H1 (cell line): ENCODE measurements at regions not wholly inside any gene's neighbourhood (a gene's known extent, or its start where the extent isn't known, plus 50 kb on each side); places are given as distances from the start of the nearest gene placed in this dataset.

ENCODE experiments used
- CTCF ChIA-PET: fragments of 300-600 bp; sonication (Branson Sonifier 250); formaldehyde crosslinking; loops from one replicate; lab custom pipeline; 2021; ENCODE audit not compliant: partially characterized antibody; lab: Charles Lee
- POLR2A ChIA-PET: fragments of 300-600 bp; sonication (Branson Sonifier 250); formaldehyde crosslinking; loops from one replicate; lab custom pipeline; 2021; ENCODE audit warnings: inconsistent platforms; ENCODE audit not compliant: partially characterized antibody; lab: Charles Lee
- DNase-seq, 2 experiments: peaks; one replicate each; pipeline versions ENCODE4 v3.0.0 to v3.0.0-alpha.2; 2010 to 2022; ENCODE audit warnings: low spot score in 2 of 2, low read depth in 1 of 2, mixed read lengths in 1 of 2
- FAIRE-seq: peaks from 2 replicates; lab custom pipeline; 2011; peaks lifted over from hg19 to GRCh38; lab: Jason Lieb, UNC
- H2AFZ ChIP-seq: 2 replicates; pipeline ENCODE4 v1.8.1; 2012; ENCODE audit warnings: low read length, inconsistent platforms
- H2AK5ac ChIP-seq: 2 replicates; pipeline ENCODE4 v1.6.1; 2013; ENCODE audit warnings: low read depth, low read length
- H2BK120ac ChIP-seq: replicated peaks from 2 replicates; pipeline ENCODE3; 2013; ENCODE audit warnings: low read depth, low read length, inconsistent platforms
- H2BK12ac ChIP-seq: 2 replicates; pipeline ENCODE4 v1.6.1; 2013; ENCODE audit warnings: low read depth, low read length
- H2BK15ac ChIP-seq: 2 replicates; pipeline ENCODE4 v1.6.1; 2013; ENCODE audit warnings: low read length
- H2BK20ac ChIP-seq: 2 replicates; pipeline ENCODE4 v1.6.1; 2013; ENCODE audit warnings: low read length
- H2BK5ac ChIP-seq: 2 replicates; pipeline ENCODE4 v1.6.1; 2013; ENCODE audit warnings: low read depth, low read length
- H3K14ac ChIP-seq: 2 replicates; pipeline ENCODE4 v1.6.1; 2013; ENCODE audit warnings: inconsistent platforms; ENCODE audit not compliant: insufficient read length
- H3K18ac ChIP-seq: 2 replicates; pipeline ENCODE4 v1.6.1; 2013; ENCODE audit warnings: low read length; ENCODE audit errors: extremely low read depth
- H3K23ac ChIP-seq: 2 replicates; pipeline ENCODE4 v1.6.1; 2013; ENCODE audit warnings: inconsistent platforms; ENCODE audit not compliant: insufficient read length
- H3K23me2 ChIP-seq: 2 replicates; pipeline ENCODE4 v1.6.1; 2013; ENCODE audit warnings: low read depth, low read length
- H3K27ac ChIP-seq: 2 replicates; pipeline ENCODE4 v1.6.1; 2011; ENCODE audit warnings: low read depth, low read length, inconsistent platforms
- H3K27me3 ChIP-seq, 4 experiments: replicated peaks in 1 of 4; 1 replicate in 1 of 4; 2 replicates in 3 of 4; pipeline versions ENCODE4 v1.6.1 to v1.8.1; 2011 to 2013; ENCODE audit warnings: low read length in 3 of 4, mild to moderate bottlenecking in 3 of 4, inconsistent platforms in 2 of 4, mixed read lengths in 2 of 4, moderate library complexity in 1 of 4; ENCODE audit not compliant: control insufficient read depth in 3 of 4, insufficient read depth in 3 of 4; ENCODE audit errors: extremely low read depth in 1 of 4
- H3K36me3 ChIP-seq, 4 experiments: 2 replicates each; pipeline versions ENCODE4 v1.6.1 to v1.8.1; 2011 to 2013; ENCODE audit warnings: mild to moderate bottlenecking in 4 of 4, low read length in 3 of 4, moderate library complexity in 2 of 4, control low read depth in 1 of 4, inconsistent platforms in 1 of 4; ENCODE audit not compliant: insufficient read depth in 4 of 4, control insufficient read depth in 2 of 4
- H3K4ac ChIP-seq: replicated peaks from 2 replicates; pipeline ENCODE3; 2013; ENCODE audit warnings: low read length, low read depth, mixed read lengths, inconsistent platforms; ENCODE audit not compliant: insufficient read length
- H3K4me1 ChIP-seq, 4 experiments: replicated peaks in 1 of 4; 1 replicate in 1 of 4; 2 replicates in 3 of 4; pipeline versions ENCODE4 v1.6.1 to v1.8.1; 2011 to 2013; ENCODE audit warnings: low read length in 3 of 4, inconsistent platforms in 2 of 4, mixed read lengths in 1 of 4; ENCODE audit not compliant: insufficient read depth in 4 of 4, control insufficient read depth in 3 of 4
- H3K4me2 ChIP-seq, 2 experiments: 2 replicates each; pipeline versions ENCODE4 v1.6.1 to v1.8.1; 2011 to 2013; ENCODE audit warnings: low read depth in 2 of 2, low read length in 2 of 2, control low read depth in 1 of 2, inconsistent platforms in 1 of 2, mild to moderate bottlenecking in 1 of 2; ENCODE audit not compliant: insufficient read depth in 1 of 2
- H3K4me3 ChIP-seq, 4 experiments: fragments of 200-600, 300-600 bp in 1 of 4; sonication (generic), shearing (Covaris generic), sonication (Bioruptor Twin) in 1 of 4; 2 replicates each; pipeline versions ENCODE4 v1.5.1 to v1.8.1; 2011 to 2016; ENCODE audit warnings: low read length in 4 of 4, low read depth in 3 of 4, control low read depth in 2 of 4, inconsistent platforms in 2 of 4, mild to moderate bottlenecking in 2 of 4, mixed read lengths in 1 of 4, moderate library complexity in 1 of 4; ENCODE audit not compliant: insufficient read depth in 2 of 4; ENCODE audit errors: extremely low read depth in 1 of 4
- H3K56ac ChIP-seq: replicated peaks from 2 replicates; pipeline ENCODE3; 2013; ENCODE audit warnings: low read depth, mild to moderate bottlenecking, mixed read lengths, low read length, inconsistent platforms; ENCODE audit not compliant: insufficient read length
- H3K79me1 ChIP-seq: 2 replicates; pipeline ENCODE4 v1.6.1; 2013; ENCODE audit warnings: low read depth, low read length, control low read depth
- H3K79me2 ChIP-seq, 2 experiments: 2 replicates each; pipeline versions ENCODE4 v1.6.1 to v1.8.1; 2012 to 2013; ENCODE audit warnings: low read length in 2 of 2, mild to moderate bottlenecking in 2 of 2, inconsistent platforms in 1 of 2; ENCODE audit not compliant: insufficient read depth in 2 of 2, control insufficient read depth in 1 of 2
- H3K9ac ChIP-seq, 4 experiments: replicated peaks in 1 of 4; 1 replicate in 1 of 4; 2 replicates in 3 of 4; pipeline versions ENCODE4 v1.6.1 to v1.8.1; 2011 to 2013; ENCODE audit warnings: low read depth in 3 of 4, low read length in 3 of 4, control low read depth in 2 of 4, mild to moderate bottlenecking in 2 of 4, moderate library complexity in 2 of 4, inconsistent platforms in 1 of 4; ENCODE audit errors: extremely low read depth in 1 of 4
- H3K9me3 ChIP-seq, 2 experiments: 2 replicates each; pipeline versions ENCODE4 v1.6.1 to v1.8.1; 2012 to 2013; ENCODE audit warnings: mild to moderate bottlenecking in 2 of 2, moderate library complexity in 2 of 2, control low read depth in 1 of 2, inconsistent platforms in 1 of 2, low read depth in 1 of 2, low read length in 1 of 2, mixed read lengths in 1 of 2; ENCODE audit not compliant: insufficient read depth in 2 of 2
- H4K20me1 ChIP-seq, 2 experiments: replicated peaks in 1 of 2; 2 replicates each; pipeline versions ENCODE3 to v1.8.1; 2011 to 2013; ENCODE audit warnings: inconsistent platforms in 2 of 2, low read length in 2 of 2, mild to moderate bottlenecking in 1 of 2; ENCODE audit not compliant: insufficient read depth in 2 of 2, control insufficient read depth in 1 of 2
- H4K5ac ChIP-seq: 2 replicates; pipeline ENCODE4 v1.6.1; 2013; ENCODE audit warnings: low read length, low read depth, mixed read lengths, inconsistent platforms; ENCODE audit not compliant: insufficient read length
- H4K8ac ChIP-seq: 2 replicates; pipeline ENCODE4 v1.8.0; 2013; ENCODE audit warnings: mild to moderate bottlenecking, moderate library complexity, low read length, inconsistent platforms; ENCODE audit not compliant: insufficient read depth; ENCODE audit errors: extremely low read depth
- H4K91ac ChIP-seq: replicated peaks from 2 replicates; pipeline ENCODE3; 2013; ENCODE audit warnings: low read length, mixed read lengths, inconsistent platforms; ENCODE audit not compliant: insufficient read length
- CTBP2 ChIP-seq: IDR thresholded peaks from 2 replicates; pipeline ENCODE4 v1.7.0; 2011; ENCODE audit warnings: borderline replicate concordance, mild to moderate bottlenecking, moderate library complexity, mixed read lengths, low read length; ENCODE audit not compliant: insufficient read depth, insufficient read length
- EGR1 ChIP-seq: IDR thresholded peaks from 2 replicates; pipeline ENCODE4 v1.6.1; 2011; ENCODE audit warnings: low read depth, low read length, borderline replicate concordance
- EP300 ChIP-seq, 2 experiments: IDR thresholded peaks; 1 replicate in 1 of 2; 2 replicates in 1 of 2; pipeline ENCODE4 v1.6.1; 2011 to 2012; ENCODE audit warnings: low read depth in 2 of 2, low read length in 2 of 2, mild to moderate bottlenecking in 2 of 2, borderline replicate concordance in 1 of 2, inconsistent platforms in 1 of 2, moderate library complexity in 1 of 2
- JUN ChIP-seq: IDR thresholded peaks from 2 replicates; pipeline ENCODE4 v1.6.1; 2011; ENCODE audit warnings: low read depth, mild to moderate bottlenecking, improper control_type of control experiment, low read length
- NANOG ChIP-seq: IDR thresholded peaks from 2 replicates; pipeline ENCODE4 v1.6.1; 2011; ENCODE audit warnings: low read length, low read depth, mild to moderate bottlenecking, inconsistent platforms; ENCODE audit not compliant: insufficient read depth, poor library complexity, severe bottlenecking
- PHF8 ChIP-seq: fragments of 200-600 bp; sonication (generic); conservative IDR thresholded peaks from 2 replicates; pipeline ENCODE4 v1.7.1; 2012; ENCODE audit warnings: low read depth, mild to moderate bottlenecking, inconsistent platforms, low read length, moderate library complexity
- RBBP5 ChIP-seq: IDR thresholded peaks from 2 replicates; pipeline ENCODE4 v1.7.1; 2012; ENCODE audit warnings: low read depth, mild to moderate bottlenecking, inconsistent platforms, low read length, moderate library complexity, borderline replicate concordance
- RXRA ChIP-seq: IDR thresholded peaks from 2 replicates; pipeline ENCODE4 v1.6.1; 2011; ENCODE audit warnings: low read depth, mild to moderate bottlenecking, low read length, moderate library complexity; ENCODE audit not compliant: insufficient read depth
- SAP30 ChIP-seq: fragments of 300-600 bp; sonication (generic); IDR thresholded peaks from 2 replicates; pipeline ENCODE4 v1.7.1; 2012; ENCODE audit warnings: low read length, moderate library complexity, mild to moderate bottlenecking, inconsistent platforms; ENCODE audit not compliant: insufficient read depth, insufficient replicate concordance
- SIRT6 ChIP-seq: IDR thresholded peaks from one replicate; pipeline ENCODE4 v1.7.1; 2012; ENCODE audit warnings: low read length, inconsistent platforms
- TAF7 ChIP-seq: optimal IDR thresholded peaks from 2 replicates; pipeline ENCODE3; 2011; ENCODE audit warnings: low read depth, mild to moderate bottlenecking, inconsistent platforms, low read length, moderate library complexity, borderline replicate concordance
- USF2 ChIP-seq: IDR thresholded peaks from 2 replicates; pipeline ENCODE4 v1.6.1; 2011; ENCODE audit warnings: low read length, improper control_type of control experiment
- WGBS, 2 experiments: shearing (Covaris generic) in 1 of 2; methylation state at CpG; one replicate each; pipeline versions ENCODE4 v1.1.6 to v1.1.7; 2013 to 2015; ENCODE audit warnings: low lambda C conversion rate in 2 of 2, mixed read lengths in 2 of 2, inconsistent platforms in 1 of 2, low coverage in 1 of 2, missing lambda C conversion rate in 1 of 2; ENCODE audit not compliant: insufficient replicate concordance in 2 of 2, insufficient coverage in 1 of 2, insufficient read length in 1 of 2; ENCODE audit errors: extremely low coverage in 1 of 2, missing lambda C conversion rate in 1 of 2; 5-methylcytosine and 5-hydroxymethylcytosine counted together

DNA sequence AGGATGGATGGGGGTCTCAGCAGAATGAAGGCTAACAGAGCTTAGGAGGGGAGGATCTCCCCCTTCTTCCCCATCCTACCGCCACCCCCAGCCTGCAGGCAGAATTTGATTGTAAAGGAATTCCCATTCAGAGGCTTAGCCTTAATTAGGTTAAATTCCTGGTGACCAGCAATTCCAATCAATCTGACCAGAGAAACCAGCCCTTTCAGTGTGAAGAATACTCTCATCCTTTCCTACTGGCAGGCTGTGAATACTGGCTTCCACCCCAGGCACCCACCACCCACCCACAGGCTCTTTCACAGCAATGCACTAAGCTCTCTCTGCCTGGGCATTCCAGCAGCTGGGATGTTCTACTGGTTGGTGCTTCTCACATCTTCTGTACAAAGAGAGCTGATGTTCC lies 137.9 kb upstream of the LYZL1 start:
- no peak overlapping the region for H2BK15ac ChIP-seq
- H3K4me2 ChIP-seq, result no peak overlapping the region
- TF ChIP-seq TAF7 (no peak), PHF8 (no peak), SIRT6 (no peak), EGR1 (no peak), RBBP5 (no peak), USF2 (no peak), NANOG (no peak), SAP30 (no peak), EP300 (IDR thresholded peaks at IDR 0.05; ENCODE audit: borderline replicate concordance in 1 of 2, low read depth in 2 of 2, low read length in 2 of 2) (no peak), CTBP2 (no peak), JUN (no peak), RXRA (no peak)

More for the DNA sequence above, 137.9 kb upstream of the LYZL1 start:
- H3K4me3 ChIP-seq, result no peak overlapping the region
- H2AFZ ChIP-seq, result no peak overlapping the region
- CTCF ChIA-PET, result interaction anchor here (0.5 to 3.9 kb wide), 6 partner anchors 19 to 523 kb away, joined by 3 to 19 read pairs (median 4); no protein-coding TSS in a partner anchor
- H4K5ac ChIP-seq, result no peak overlapping the region
- POLR2A ChIA-PET, result interaction anchor here (1.1 kb wide), 1 partner anchor 8 kb away, joined by 4 read pairs; no protein-coding TSS in a partner anchor
- no peak overlapping the region for H4K8ac ChIP-seq
- no peak overlapping the region for H2BK5ac ChIP-seq
- H3K23ac ChIP-seq, result no peak overlapping the region
- H3K79me2 ChIP-seq, result no peaks in the 10 kb centered on the region
- H3K9me3 ChIP-seq, result no peaks in the 10 kb centered on the region
- H2BK20ac ChIP-seq, result no peak overlapping the region
- H3K56ac ChIP-seq, result no peak overlapping the region
- H4K91ac ChIP-seq, result no peak overlapping the region
- H2AK5ac ChIP-seq, result no peak overlapping the region
- WGBS, 2 experiments, result 71% methylated on average over 1 of the region's 1 CpG; no CpG with 5 or more reads in 1 of the 2 experiments
- peaks cover 0 to 5% (median 2%) of the 10 kb centered on the region in 4 experiments; a peak in 3 of 7 replicates for H3K4me1 ChIP-seq
- no peak for FAIRE-seq
- no peaks in the 10 kb centered on the region for H3K36me3 ChIP-seq
- H3K27ac ChIP-seq, result no peak overlapping the region
- H3K23me2 ChIP-seq, result no peaks in the 10 kb centered on the region
- no peak overlapping the region for H3K14ac ChIP-seq
- H3K18ac ChIP-seq, result no peak overlapping the region
- H3K79me1 ChIP-seq, result no peaks in the 10 kb centered on the region
- H3K27me3 ChIP-seq, result no peaks in the 10 kb centered on the region
- no peak overlapping the region for H3K4ac ChIP-seq
- no peak overlapping the region for H2BK12ac ChIP-seq
- no peaks in the 10 kb centered on the region for H4K20me1 ChIP-seq
- H3K9ac ChIP-seq, result no peak overlapping the region
- no peak overlapping the region for H2BK120ac ChIP-seq
- no peak for DNase-seq
